ENCODE measurements at regions not wholly inside any gene's neighbourhood (a gene's known extent, or its start where the extent isn't known, plus 50 kb on each side); places are given as distances from the start of the nearest gene placed in this dataset.
A peak's percentile ranks its signal among the peaks of the same experiment; 100 is the strongest.

DNA sequence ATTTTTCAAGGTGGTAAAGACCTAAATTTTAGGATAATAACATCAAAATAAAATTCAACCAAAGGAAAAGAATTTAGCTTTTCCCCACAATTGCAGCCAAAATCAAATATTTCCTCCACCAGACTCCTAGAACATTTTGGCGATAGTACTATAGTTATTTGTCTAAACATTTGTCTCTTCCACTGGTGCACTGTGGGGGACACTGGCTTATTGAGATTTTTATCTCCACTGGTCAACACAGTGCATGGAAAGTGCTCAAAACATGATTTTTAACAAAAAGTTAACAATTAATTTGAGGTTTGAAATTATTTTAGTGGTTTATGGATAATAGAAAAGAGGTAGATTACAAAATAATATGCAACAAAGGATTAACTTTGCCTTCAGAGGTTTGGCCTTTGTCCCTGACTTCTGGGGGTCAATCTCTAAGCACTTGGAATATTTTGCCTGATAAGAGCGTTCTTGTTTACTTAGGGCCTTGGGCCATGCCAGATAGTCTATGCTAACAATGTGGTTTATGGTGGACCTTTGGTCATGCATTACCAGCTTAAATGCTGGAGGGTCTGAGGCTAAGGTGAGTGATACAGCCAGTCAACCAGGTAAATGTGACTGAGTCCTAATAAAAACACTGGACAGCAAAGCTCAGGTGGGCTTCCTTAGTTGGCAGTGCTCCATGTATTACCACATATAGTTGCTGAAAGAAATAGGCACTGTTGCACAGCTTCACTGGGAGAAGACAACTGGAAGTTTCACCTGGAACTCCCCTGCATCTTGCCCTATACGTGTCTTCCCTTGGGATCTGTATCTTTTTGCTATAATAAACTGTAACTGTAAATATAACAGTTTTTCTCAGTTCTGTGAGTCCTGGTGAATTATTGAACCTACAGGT, 67.2 kb upstream of the SATB2 start:
- peak; percentile 16 for DNase-seq (ENCODE audit: low spot score)

DNA sequence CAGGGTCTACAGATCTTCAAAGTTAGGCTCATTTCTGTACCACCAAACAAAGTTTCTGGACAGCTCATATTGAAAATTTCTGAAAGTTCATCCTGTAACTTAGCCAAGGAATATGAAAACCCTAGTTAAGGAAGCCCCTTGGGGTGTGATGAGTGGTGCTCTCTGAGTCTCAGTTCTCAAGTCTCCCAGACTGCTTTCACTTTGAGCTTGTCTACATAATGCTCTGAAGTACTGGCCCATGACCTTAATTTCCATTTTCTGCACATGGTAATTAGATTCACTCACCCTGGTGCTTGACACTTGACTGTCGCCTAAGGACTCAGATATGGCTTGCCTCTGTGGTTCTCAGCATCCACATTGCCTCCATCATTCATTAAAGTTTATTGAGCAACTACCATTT, 51.7 kb upstream of the SATB2 start:
- Histone ChIP-seq H3K4me1 (ENCODE audit: insufficient read depth) (no peaks in the 10 kb centered on the region), H4K20me1 (ENCODE audit: insufficient read depth, poor library complexity, severe bottlenecking) (no peaks in the 10 kb centered on the region), H3K36me3 (replicated peaks; ENCODE audit: insufficient read depth, low read depth) (no peaks in the 10 kb centered on the region), H2AFZ (no peak overlapping the region), H3K27ac (no peak overlapping the region), H3K9me3 (ENCODE audit: low read depth) (no peaks in the 10 kb centered on the region), H3K4me2 (no peak overlapping the region), H3K27me3 (no peaks in the 10 kb centered on the region), H3K79me2 (no peaks in the 10 kb centered on the region), H3K9me2 (replicated peaks; ENCODE audit: insufficient read depth) (no peaks in the 10 kb centered on the region), H3K4me3 (no peak overlapping the region)
- WGBS (ENCODE audit: low lambda C conversion rate, missing lambda C conversion rate), result 86% methylated on average over 1 of the region's 1 CpG
- DNase-seq (ENCODE audit: low spot score), result no peak
- TF ChIP-seq EZH2 (IDR thresholded peaks at IDR 0.05; ENCODE audit: borderline replicate concordance) (no peak), EZH2phosphoT487 (IDR thresholded peaks at IDR 0.05; ENCODE audit: low read depth, severe bottlenecking, unreplicated experiment) (no peak)
- TF ChIP-seq, protein P1, sequence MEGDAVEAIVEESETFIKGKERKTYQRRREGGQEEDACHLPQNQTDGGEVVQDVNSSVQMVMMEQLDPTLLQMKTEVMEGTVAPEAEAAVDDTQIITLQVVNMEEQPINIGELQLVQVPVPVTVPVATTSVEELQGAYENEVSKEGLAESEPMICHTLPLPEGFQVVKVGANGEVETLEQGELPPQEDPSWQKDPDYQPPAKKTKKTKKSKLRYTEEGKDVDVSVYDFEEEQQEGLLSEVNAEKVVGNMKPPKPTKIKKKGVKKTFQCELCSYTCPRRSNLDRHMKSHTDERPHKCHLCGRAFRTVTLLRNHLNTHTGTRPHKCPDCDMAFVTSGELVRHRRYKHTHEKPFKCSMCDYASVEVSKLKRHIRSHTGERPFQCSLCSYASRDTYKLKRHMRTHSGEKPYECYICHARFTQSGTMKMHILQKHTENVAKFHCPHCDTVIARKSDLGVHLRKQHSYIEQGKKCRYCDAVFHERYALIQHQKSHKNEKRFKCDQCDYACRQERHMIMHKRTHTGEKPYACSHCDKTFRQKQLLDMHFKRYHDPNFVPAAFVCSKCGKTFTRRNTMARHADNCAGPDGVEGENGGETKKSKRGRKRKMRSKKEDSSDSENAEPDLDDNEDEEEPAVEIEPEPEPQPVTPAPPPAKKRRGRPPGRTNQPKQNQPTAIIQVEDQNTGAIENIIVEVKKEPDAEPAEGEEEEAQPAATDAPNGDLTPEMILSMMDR (IDR thresholded peaks at IDR 0.05; ENCODE audit: poor library complexity), result no peak

More for the DNA sequence above, 67.2 kb upstream of the SATB2 start:
- Histone ChIP-seq H3K36me3 (replicated peaks; ENCODE audit: insufficient read depth, low read depth) (no peaks in the 10 kb centered on the region), H3K27ac (no peak overlapping the region), H4K20me1 (ENCODE audit: insufficient read depth, poor library complexity, severe bottlenecking) (no peaks in the 10 kb centered on the region), H3K4me2 (no peak overlapping the region), H2AFZ (no peak overlapping the region), H3K79me2 (no peaks in the 10 kb centered on the region), H3K9me2 (replicated peaks; ENCODE audit: insufficient read depth) (no peaks in the 10 kb centered on the region), H3K4me3 (no peak overlapping the region), H3K4me1 (ENCODE audit: insufficient read depth) (no peaks in the 10 kb centered on the region), H3K27me3 (no peaks in the 10 kb centered on the region), H3K9me3 (ENCODE audit: low read depth) (no peaks in the 10 kb centered on the region)
- 78% methylated on average over 3 of the region's 3 CpGs for WGBS (ENCODE audit: low lambda C conversion rate, missing lambda C conversion rate)
- TF ChIP-seq EZH2 (IDR thresholded peaks at IDR 0.05; ENCODE audit: borderline replicate concordance) (no peak), EZH2phosphoT487 (IDR thresholded peaks at IDR 0.05; ENCODE audit: low read depth, severe bottlenecking, unreplicated experiment) (no peak)
- TF ChIP-seq, protein P1 (IDR thresholded peaks at IDR 0.05; ENCODE audit: poor library complexity), result no peak

All from hepatocyte (in vitro differentiated cells).